Cardiac muscle cell (in vitro differentiated cells and primary cell): ENCODE measurements at regions not wholly inside any gene's neighbourhood (a gene's known extent, or its start where the extent isn't known, plus 50 kb on each side); places are given as distances from the start of the nearest gene placed in this dataset.

ENCODE experiments used
- DNase-seq, 2 donors: peaks; one replicate each; pipeline versions ENCODE4 v3.0.0 to v3.0.0-alpha.2; 2010 to 2017; ENCODE audit warnings: low read depth in 1 of 2, low spot score in 1 of 2
- H3K27ac ChIP-seq: fragments of 200-600 bp; sonication (generic); 2 replicates; pipeline ENCODE4 v1.5.1; 2016
- H3K27me3 ChIP-seq: fragments of 200-600 bp; sonication (generic); 2 replicates; pipeline ENCODE4 v1.6.0; 2016; ENCODE audit warnings: control low read depth
- H3K36me3 ChIP-seq: fragments of 200-600 bp; sonication (generic); 2 replicates; pipeline ENCODE4 v1.5.1; 2016; ENCODE audit warnings: control low read depth
- H3K4me1 ChIP-seq: fragments of 200-600 bp; sonication (generic); 2 replicates; pipeline ENCODE4 v1.8.1; 2017; ENCODE audit warnings: low read depth, mild to moderate bottlenecking, mixed run types
- H3K4me3 ChIP-seq: fragments of 200-600 bp; sonication (generic); 2 replicates; pipeline ENCODE4 v1.5.1; 2016; ENCODE audit warnings: mild to moderate bottlenecking
- H3K9me3 ChIP-seq: fragments of 200-600 bp; sonication (generic); 2 replicates; pipeline ENCODE4 v1.5.1; 2017; ENCODE audit warnings: low read depth, mild to moderate bottlenecking, control low read depth
- TF ChIP-seq, protein P1 (sequence below): IDR thresholded peaks from 2 replicates; pipeline ENCODE4 v1.5.1; 2012; ENCODE audit warnings: low read depth, mild to moderate bottlenecking, low read length

DNA sequence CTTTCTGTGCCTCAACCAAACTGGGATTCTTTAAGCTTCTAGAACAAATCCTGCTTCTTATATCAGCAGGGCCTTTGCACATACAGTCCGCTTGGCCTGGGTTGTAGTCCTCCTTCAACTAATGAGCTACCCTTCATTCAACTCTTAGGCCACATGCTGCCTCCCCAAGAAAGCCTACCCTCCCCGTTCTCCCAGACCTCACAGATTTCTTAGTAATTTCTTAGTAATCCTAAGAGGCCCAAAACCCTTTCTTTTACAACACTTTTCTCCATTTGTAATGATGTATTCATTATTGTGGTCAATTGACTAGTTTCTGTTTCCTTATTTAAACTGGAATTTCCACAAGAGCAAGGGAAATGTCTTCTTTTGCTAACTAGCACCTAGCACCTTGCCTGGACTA lies 233.1 kb downstream of the PPP1R2C start:
- no peak for DNase-seq
- H3K36me3 ChIP-seq: no peaks in the 10 kb centered on the region

DNA sequence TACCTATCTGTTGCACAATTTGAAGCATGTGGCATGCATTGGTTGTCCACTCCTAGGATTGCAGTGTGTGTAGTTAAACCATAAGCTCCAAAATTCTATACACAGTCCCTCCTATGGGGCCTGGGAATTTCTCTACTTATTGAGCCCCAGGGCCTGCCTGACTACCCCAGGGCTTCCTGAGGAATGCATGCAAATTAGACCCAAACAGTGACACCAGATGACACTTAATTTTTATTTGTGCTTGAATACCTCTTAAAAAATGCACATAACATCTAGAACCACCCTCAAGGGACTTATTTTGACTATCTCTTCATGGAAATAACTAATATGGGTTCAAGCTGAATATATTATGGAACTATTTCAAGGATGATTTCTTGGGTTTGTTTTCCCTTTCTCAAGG lies 236.4 kb downstream of the PPP1R2C start:
- Histone ChIP-seq H3K4me3 (no peak overlapping the region), H3K27ac (no peak overlapping the region), H3K9me3 (no peaks in the 10 kb centered on the region), H3K36me3 (no peaks in the 10 kb centered on the region), H3K27me3 (no peaks in the 10 kb centered on the region), H3K4me1 (no peaks in the 10 kb centered on the region)
- DNase-seq: no peak
- TF ChIP-seq, protein P1, sequence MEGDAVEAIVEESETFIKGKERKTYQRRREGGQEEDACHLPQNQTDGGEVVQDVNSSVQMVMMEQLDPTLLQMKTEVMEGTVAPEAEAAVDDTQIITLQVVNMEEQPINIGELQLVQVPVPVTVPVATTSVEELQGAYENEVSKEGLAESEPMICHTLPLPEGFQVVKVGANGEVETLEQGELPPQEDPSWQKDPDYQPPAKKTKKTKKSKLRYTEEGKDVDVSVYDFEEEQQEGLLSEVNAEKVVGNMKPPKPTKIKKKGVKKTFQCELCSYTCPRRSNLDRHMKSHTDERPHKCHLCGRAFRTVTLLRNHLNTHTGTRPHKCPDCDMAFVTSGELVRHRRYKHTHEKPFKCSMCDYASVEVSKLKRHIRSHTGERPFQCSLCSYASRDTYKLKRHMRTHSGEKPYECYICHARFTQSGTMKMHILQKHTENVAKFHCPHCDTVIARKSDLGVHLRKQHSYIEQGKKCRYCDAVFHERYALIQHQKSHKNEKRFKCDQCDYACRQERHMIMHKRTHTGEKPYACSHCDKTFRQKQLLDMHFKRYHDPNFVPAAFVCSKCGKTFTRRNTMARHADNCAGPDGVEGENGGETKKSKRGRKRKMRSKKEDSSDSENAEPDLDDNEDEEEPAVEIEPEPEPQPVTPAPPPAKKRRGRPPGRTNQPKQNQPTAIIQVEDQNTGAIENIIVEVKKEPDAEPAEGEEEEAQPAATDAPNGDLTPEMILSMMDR: no peak

More for the DNA sequence above, 233.1 kb downstream of the PPP1R2C start:
- TF ChIP-seq, protein P1: no peak
- H3K9me3 ChIP-seq: no peaks in the 10 kb centered on the region
- H3K4me3 ChIP-seq: no peak overlapping the region
- H3K27ac ChIP-seq: no peak overlapping the region
- H3K27me3 ChIP-seq: no peaks in the 10 kb centered on the region
- H3K4me1 ChIP-seq: no peaks in the 10 kb centered on the region

DNA sequence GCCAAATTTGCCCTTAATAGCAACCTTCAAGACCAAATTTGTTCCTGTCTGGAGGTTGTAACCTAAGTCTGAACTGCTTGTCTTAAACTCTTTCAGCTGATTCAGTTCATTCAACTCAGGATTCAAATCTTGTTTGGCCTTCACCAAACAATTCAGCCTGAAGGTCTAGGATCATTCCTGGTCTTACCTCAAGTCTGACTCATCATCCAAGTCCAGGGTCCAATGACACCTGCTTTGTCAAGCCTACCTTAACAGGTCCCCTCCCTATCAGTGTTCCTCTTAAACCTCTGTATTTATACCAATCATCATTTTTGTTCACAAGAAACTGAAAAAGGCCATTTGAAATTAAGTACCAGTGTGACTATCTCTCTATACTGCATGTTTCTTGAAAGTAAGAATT lies 237.8 kb downstream of the PPP1R2C start:
- H3K9me3 ChIP-seq: no peaks in the 10 kb centered on the region
- DNase-seq: no peak
- TF ChIP-seq, protein P1: no peak

DNA sequence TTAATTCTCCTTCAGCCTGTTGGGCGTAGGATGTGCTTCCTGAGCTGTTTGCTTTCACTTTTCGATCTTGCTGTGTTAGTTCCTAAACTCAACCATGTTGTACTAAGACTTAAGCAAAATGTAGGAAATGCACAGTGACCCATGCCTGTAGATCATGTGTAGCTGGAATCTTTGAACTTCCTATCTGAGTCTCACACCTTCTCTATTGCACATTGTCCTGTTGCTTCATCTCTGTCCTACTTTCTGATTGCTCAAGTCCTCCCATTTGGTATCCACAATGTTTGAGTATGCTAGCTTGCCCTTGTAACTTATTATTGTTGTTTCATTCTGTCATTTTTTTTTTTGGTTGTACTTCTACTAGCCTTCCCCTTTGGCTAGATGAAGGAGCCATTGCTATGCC lies 239.6 kb downstream of the PPP1R2C start:
- Histone ChIP-seq H3K27ac (no peak overlapping the region), H3K27me3 (no peaks in the 10 kb centered on the region), H3K36me3 (no peaks in the 10 kb centered on the region), H3K4me3 (no peak overlapping the region), H3K9me3 (no peaks in the 10 kb centered on the region), H3K4me1 (no peaks in the 10 kb centered on the region)
- TF ChIP-seq, protein P1: no peak
- no peak for DNase-seq

More for the DNA sequence above, 237.8 kb downstream of the PPP1R2C start:
- no peak overlapping the region for H3K4me3 ChIP-seq
- no peak overlapping the region for H3K27ac ChIP-seq
- no peaks in the 10 kb centered on the region for H3K36me3 ChIP-seq
- H3K4me1 ChIP-seq: no peaks in the 10 kb centered on the region
- no peaks in the 10 kb centered on the region for H3K27me3 ChIP-seq

DNA sequence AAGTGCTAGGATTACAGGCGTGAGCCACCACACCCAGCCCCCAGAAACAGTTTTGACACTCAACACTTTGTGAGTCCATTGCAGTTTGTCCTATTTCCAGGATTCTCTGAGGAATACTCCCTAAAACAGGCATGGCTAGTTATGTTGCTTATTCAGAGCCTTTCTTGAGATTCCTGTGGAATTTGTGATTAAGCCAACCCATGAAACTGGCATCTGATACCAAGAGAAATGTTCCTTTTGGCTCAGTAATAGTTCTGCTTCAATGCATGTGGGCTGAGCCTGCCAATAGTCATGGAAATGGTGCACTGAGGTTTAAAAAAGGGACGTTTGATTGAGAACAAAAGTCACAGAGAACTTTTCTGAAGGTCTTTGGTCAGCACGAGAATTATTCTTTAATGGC lies 241.7 kb downstream of the PPP1R2C start:
- no peaks in the 10 kb centered on the region for H3K27me3 ChIP-seq
- no peaks in the 10 kb centered on the region for H3K4me1 ChIP-seq
- H3K27ac ChIP-seq: no peak overlapping the region
- no peaks in the 10 kb centered on the region for H3K9me3 ChIP-seq
- H3K36me3 ChIP-seq: no peaks in the 10 kb centered on the region
- H3K4me3 ChIP-seq: no peak overlapping the region
- TF ChIP-seq, protein P1: no peak
- DNase-seq: no peak

DNA sequence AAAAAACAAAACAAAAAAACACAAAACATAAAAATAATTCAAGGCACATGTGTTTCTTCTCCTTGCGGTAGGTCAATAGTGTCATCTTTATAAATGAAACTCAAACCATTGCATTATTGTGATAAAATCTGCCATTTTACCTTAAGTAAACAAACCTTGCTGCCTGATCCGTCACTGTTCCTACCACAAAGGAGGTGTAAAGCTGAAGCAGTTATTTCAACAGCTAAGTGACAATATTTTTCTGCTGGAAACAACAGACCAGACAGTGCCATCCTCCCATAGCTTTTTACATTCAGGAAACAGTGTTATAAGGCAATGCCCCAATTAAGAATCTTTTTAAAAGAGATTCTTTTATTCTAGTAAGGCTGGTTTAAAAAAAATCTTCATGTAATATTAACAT lies 242.7 kb downstream of the PPP1R2C start:
- TF ChIP-seq, protein P1: no peak
- Histone ChIP-seq H3K9me3 (no peaks in the 10 kb centered on the region), H3K4me1 (no peaks in the 10 kb centered on the region), H3K4me3 (no peak overlapping the region), H3K36me3 (no peaks in the 10 kb centered on the region), H3K27ac (no peak overlapping the region), H3K27me3 (no peaks in the 10 kb centered on the region)
- no peak for DNase-seq
